ENCODE measurements at regions not wholly inside any gene's neighbourhood (a gene's known extent, or its start where the extent isn't known, plus 50 kb on each side); places are given as distances from the start of the nearest gene placed in this dataset.

- TF ChIP-seq YY1 (IDR thresholded peaks at IDR 0.05; ENCODE audit: borderline replicate concordance in 1 of 3, control insufficient read depth in 1 of 3, extremely low read depth in 1 of 3, insufficient read depth in 3 of 3, insufficient read length in 1 of 3, insufficient replicate concordance in 2 of 3, low read depth in 1 of 3, low read length in 2 of 3) (peak in 1 of 3 experiments; percentile 79), CXXC5 (CRISPR knock-in tag; IDR thresholded peaks at IDR 0.05) (0 out of 2 replicates have a peak, but pooled peaks have one; percentile 5), NFRKB (IDR thresholded peaks at IDR 0.05; ENCODE audit: low read depth) (peak; percentile 84)
These were observed 59.7 kb downstream of the CYTL1 start (continued) for GRCh38 chr4:4959344-4960074.

DNA sequence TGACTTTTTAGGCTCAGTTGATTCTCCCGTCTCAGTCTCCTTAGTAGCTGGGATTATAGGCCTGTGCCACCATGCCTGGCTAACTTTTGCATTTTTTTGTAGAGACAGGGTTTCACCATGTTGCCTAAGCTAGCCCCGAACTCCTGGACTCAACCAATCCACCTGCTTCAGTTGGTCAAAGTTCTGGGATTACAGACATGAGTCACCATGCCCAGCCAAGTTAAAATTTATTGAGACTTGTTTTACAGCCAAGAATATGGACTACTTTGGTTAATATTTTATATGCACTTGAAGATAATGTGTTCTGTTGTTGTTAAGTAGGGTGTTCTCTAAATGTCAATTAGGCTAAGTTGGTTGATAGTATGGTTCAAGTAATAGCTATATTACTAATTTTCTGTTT lies 58.7 kb downstream of the CYTL1 start:
- intact Hi-C loops (cut with micrococcal nuclease) (no loop called here), in situ Hi-C loops (cut with MboI) (no loop called here)
- Histone ChIP-seq H3K4me2 (ENCODE audit: insufficient read depth, low read length) (no peak overlapping the region), H3K4me1 (replicated peaks in 1 of 2; ENCODE audit: control insufficient read depth in 2 of 2, insufficient read depth in 2 of 2, low read length in 2 of 2) (no peaks in the 10 kb centered on the region), H2AFZ (ENCODE audit: low read depth, low read length) (no peak overlapping the region), H4K20me1 (replicated peaks; ENCODE audit: control insufficient read depth, insufficient read depth, low read length) (no peaks in the 10 kb centered on the region), H3K36me3 (ENCODE audit: control insufficient read depth, insufficient read depth, low read length) (no peaks in the 10 kb centered on the region), H3K27me3 (ENCODE audit: control insufficient read depth in 2 of 2, insufficient read depth in 2 of 2, low read length in 2 of 2) (no peaks in the 10 kb centered on the region), H3K79me2 (ENCODE audit: control insufficient read depth, insufficient read depth, low read length) (no peaks in the 10 kb centered on the region), H3K9ac (ENCODE audit: insufficient read depth in 1 of 2, low read depth in 2 of 2, low read length in 2 of 2) (no peak overlapping the region), H3K27ac (ENCODE audit: extremely low read depth, low read depth, low read length) (no peak overlapping the region), H3K9me3 (replicated peaks; ENCODE audit: control insufficient read depth, insufficient read depth, low read depth, low read length) (no peaks in the 10 kb centered on the region; the same call in 1 of the 2 replicates), H3K4me3 (no peak overlapping the region), H3K9me1 (ENCODE audit: control insufficient read depth, insufficient read depth, low read length) (no peaks in the 10 kb centered on the region)
- ChIA-PET POLR2A (no interaction called here), CTCF (ENCODE audit: low intra/inter-chr PET ratio) (no interaction called here)
- no TSS peak for BruUV-seq (replicated peaks)
- ATAC-seq (no peak), FAIRE-seq (no peak), DNase-seq (ENCODE audit: extremely low read depth in 1 of 4, low spot score in 3 of 4) (no peak)
- WGBS (ENCODE audit: insufficient coverage, low coverage, missing lambda C conversion rate), result 15% methylated on average over 2 of the region's 2 CpGs
- TF ChIP-seq, protein P1, sequence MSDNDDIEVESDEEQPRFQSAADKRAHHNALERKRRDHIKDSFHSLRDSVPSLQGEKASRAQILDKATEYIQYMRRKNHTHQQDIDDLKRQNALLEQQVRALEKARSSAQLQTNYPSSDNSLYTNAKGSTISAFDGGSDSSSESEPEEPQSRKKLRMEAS (CRISPR knock-in tag; IDR thresholded peaks at IDR 0.05), result no peak
- TF ChIP-seq ZNF146 (CRISPR knock-in tag; IDR thresholded peaks at IDR 0.05; ENCODE audit: unreplicated experiment) (no peak), ZNF24 (IDR thresholded peaks at IDR 0.05) (no peak), DNMT1 (IDR thresholded peaks at IDR 0.05) (no peak), C11orf30 (IDR thresholded peaks at IDR 0.05; ENCODE audit: low read depth) (no peak), ZNF707 (CRISPR knock-in tag; conservative IDR thresholded peaks at IDR 0.05) (no peak)

Data from K562 (cell line).